H9 (cell line): ENCODE measurements at regions not wholly inside any gene's neighbourhood (a gene's known extent, or its start where the extent isn't known, plus 50 kb on each side); places are given as distances from the start of the nearest gene placed in this dataset.

ENCODE experiments used
- DNase-seq: peaks from one replicate; pipeline ENCODE4 v3.0.0-alpha.2; 2017
- H2AFZ ChIP-seq: one replicate; pipeline ENCODE4 v1.6.1; 2013; ENCODE audit warnings: mild to moderate bottlenecking, low read length, control low read depth, moderate library complexity
- H2AK5ac ChIP-seq: 2 replicates; pipeline ENCODE4 v1.6.1; 2013; ENCODE audit warnings: low read length, control low read depth, mixed read lengths; ENCODE audit not compliant: insufficient read length
- H2BK120ac ChIP-seq: one replicate; pipeline ENCODE4 v1.6.1; 2013; ENCODE audit warnings: low read depth, mild to moderate bottlenecking, low read length, control low read depth, inconsistent platforms; ENCODE audit not compliant: poor library complexity, severe bottlenecking
- H2BK12ac ChIP-seq: 2 replicates; pipeline ENCODE4 v1.6.1; 2013; ENCODE audit warnings: low read length, control low read depth, mixed read lengths, low read depth; ENCODE audit not compliant: insufficient read length
- H2BK15ac ChIP-seq: 2 replicates; pipeline ENCODE4 v1.6.1; 2013; ENCODE audit warnings: low read depth, low read length, control low read depth
- H2BK20ac ChIP-seq: one replicate; pipeline ENCODE4 v1.6.1; 2013; ENCODE audit warnings: low read depth, mild to moderate bottlenecking, low read length, control low read depth, inconsistent platforms; ENCODE audit not compliant: poor library complexity, severe bottlenecking
- H2BK5ac ChIP-seq: 2 replicates; pipeline ENCODE4 v1.6.1; 2013; ENCODE audit warnings: low read length, control low read depth, mixed read lengths; ENCODE audit not compliant: insufficient read length
- H3K14ac ChIP-seq: 2 replicates; pipeline ENCODE4 v1.6.1; 2013; ENCODE audit warnings: low read length, control low read depth; ENCODE audit not compliant: insufficient read depth
- H3K18ac ChIP-seq: 2 replicates; pipeline ENCODE4 v1.6.1; 2013; ENCODE audit warnings: low read depth, mild to moderate bottlenecking, mixed read lengths, low read length, control low read depth; ENCODE audit not compliant: insufficient read length
- H3K23ac ChIP-seq: 2 replicates; pipeline ENCODE4 v1.6.1; 2013; ENCODE audit warnings: low read length, control low read depth, mixed read lengths, low read depth; ENCODE audit not compliant: insufficient read length
- H3K23me2 ChIP-seq: 2 replicates; pipeline ENCODE4 v1.6.1; 2013; ENCODE audit warnings: low read depth, mild to moderate bottlenecking, mixed read lengths, low read length, control low read depth; ENCODE audit not compliant: insufficient read length, poor library complexity, severe bottlenecking
- H3K27ac ChIP-seq: 2 replicates; pipeline ENCODE4 v1.5.1; 2013; ENCODE audit warnings: low read length, control low read depth, mixed read lengths, low read depth; ENCODE audit not compliant: insufficient read length
- H3K27me3 ChIP-seq: 2 replicates; pipeline ENCODE4 v1.6.1; 2013; ENCODE audit warnings: low read length, control low read depth, inconsistent platforms; ENCODE audit not compliant: insufficient read depth
- H3K4ac ChIP-seq: 2 replicates; pipeline ENCODE4 v1.6.1; 2013; ENCODE audit warnings: low read depth, mild to moderate bottlenecking, control low read depth, inconsistent platforms, low read length, moderate library complexity
- H3K4me1 ChIP-seq: 2 replicates; pipeline ENCODE4 v1.6.1; 2013; ENCODE audit warnings: low read length, control low read depth, inconsistent platforms; ENCODE audit not compliant: insufficient read depth
- H3K4me2 ChIP-seq: 2 replicates; pipeline ENCODE4 v1.6.1; 2013; ENCODE audit warnings: low read length, control low read depth, mixed read lengths; ENCODE audit not compliant: insufficient read length, insufficient read depth
- H3K56ac ChIP-seq: 2 replicates; pipeline ENCODE4 v1.6.1; 2013; ENCODE audit warnings: low read depth, mild to moderate bottlenecking, mixed read lengths, low read length, control low read depth; ENCODE audit not compliant: insufficient read length
- H3K79me1 ChIP-seq: 2 replicates; pipeline ENCODE4 v1.6.1; 2013; ENCODE audit warnings: low read depth, mild to moderate bottlenecking, moderate library complexity, low read length, control low read depth, inconsistent platforms; ENCODE audit not compliant: insufficient read depth, poor library complexity, severe bottlenecking
- H3K79me2 ChIP-seq: 2 replicates; pipeline ENCODE4 v1.6.1; 2013; ENCODE audit warnings: low read length, control low read depth, inconsistent platforms; ENCODE audit not compliant: insufficient read depth
- H3K9ac ChIP-seq: 2 replicates; pipeline ENCODE4 v1.6.1; 2013; ENCODE audit warnings: low read length, control low read depth, mixed read lengths; ENCODE audit not compliant: insufficient read length; ENCODE audit errors: extremely low read depth
- H3K9me3 ChIP-seq: one replicate; pipeline ENCODE4 v1.6.1; 2013; ENCODE audit warnings: low read depth, low read length, inconsistent platforms; ENCODE audit not compliant: control insufficient read depth
- H3T11ph ChIP-seq: one replicate; pipeline ENCODE4 v1.6.1; 2013; ENCODE audit warnings: mild to moderate bottlenecking, low read length, control low read depth, inconsistent platforms
- H4K20me1 ChIP-seq: one replicate; pipeline ENCODE4 v1.6.1; 2013; ENCODE audit not compliant: control insufficient read depth, insufficient read length, insufficient read depth
- H4K5ac ChIP-seq: 2 replicates; pipeline ENCODE4 v1.6.1; 2013; ENCODE audit warnings: low read depth, mild to moderate bottlenecking, mixed read lengths, low read length, control low read depth; ENCODE audit not compliant: insufficient read length
- H4K8ac ChIP-seq: replicated peaks from 2 replicates; pipeline ENCODE4 v1.6.1; 2013; ENCODE audit warnings: low read length, control low read depth, mixed read lengths, low read depth; ENCODE audit not compliant: insufficient read length
- H4K91ac ChIP-seq: 2 replicates; pipeline ENCODE4 v1.6.1; 2013; ENCODE audit warnings: low read depth, mild to moderate bottlenecking, moderate library complexity, mixed read lengths, low read length, control low read depth; ENCODE audit not compliant: insufficient read length
- H3K27ac Mint-ChIP-seq, 3 experiments: 2 replicates in 2 of 3; 3 replicates in 1 of 3; pipeline ENCODE4 v1.8.0; 2020 to 2021; ENCODE audit warnings: mixed read lengths in 3 of 3, mild to moderate bottlenecking in 1 of 3, moderate library complexity in 1 of 3
- H3K27me3 Mint-ChIP-seq: 2 replicates; pipeline ENCODE4 v1.8.0; 2021; ENCODE audit warnings: low read depth, mild to moderate bottlenecking, moderate library complexity, mixed read lengths
- H3K36me3 Mint-ChIP-seq, 3 experiments: 2 replicates in 2 of 3; 3 replicates in 1 of 3; pipeline ENCODE4 v1.8.0; 2020 to 2021; ENCODE audit warnings: low read depth in 3 of 3, mixed read lengths in 3 of 3; ENCODE audit not compliant: insufficient read depth in 1 of 3
- H3K4me1 Mint-ChIP-seq, 2 experiments: 2 replicates each; pipeline ENCODE4 v1.8.0; 2020; ENCODE audit warnings: mixed read lengths in 2 of 2
- H3K4me3 Mint-ChIP-seq, 2 experiments: 2 replicates in 1 of 2; 3 replicates in 1 of 2; pipeline ENCODE4 v1.8.0; 2020 to 2021; ENCODE audit warnings: mild to moderate bottlenecking in 2 of 2, mixed read lengths in 2 of 2, moderate library complexity in 1 of 2
- H3K9me3 Mint-ChIP-seq, 2 experiments: 2 replicates in 1 of 2; 3 replicates in 1 of 2; pipeline ENCODE4 v1.8.0; 2020; ENCODE audit warnings: mild to moderate bottlenecking in 2 of 2, mixed read lengths in 2 of 2, moderate library complexity in 1 of 2
- TF ChIP-seq, protein P1 (sequence below): fragments of 200-600 bp; sonication (generic); conservative IDR thresholded peaks from 3 replicates; pipeline ENCODE4 v1.8.0; 2021; ENCODE audit warnings: antibody characterized with exemption, mild to moderate bottlenecking

GRCh38 chr3:159875116-159875515, 113.5 kb upstream of the IL12A start:
- Histone ChIP-seq H3K23ac (no peak overlapping the region), H2BK12ac (no peak overlapping the region), H3K56ac (no peak overlapping the region), H2BK5ac (no peak overlapping the region), H3K9ac (no peak overlapping the region), H2AFZ (no peak overlapping the region), H4K91ac (no peak overlapping the region), H4K20me1 (no peaks in the 10 kb centered on the region), H2AK5ac (no peak overlapping the region), H2BK120ac (no peak overlapping the region), H4K5ac (no peak overlapping the region), H3K4ac (no peak overlapping the region), H3K23me2 (no peaks in the 10 kb centered on the region), H2BK15ac (no peak overlapping the region), H3T11ph (no peak overlapping the region), H4K8ac (no peak overlapping the region), H3K79me2 (no peaks in the 10 kb centered on the region), H3K14ac (no peak overlapping the region), H3K9me3 (no peaks in the 10 kb centered on the region), H3K79me1 (no peaks in the 10 kb centered on the region), H3K27ac (no peak overlapping the region), H3K18ac (no peak overlapping the region), H2BK20ac (no peak overlapping the region), H3K4me1 (peaks cover 2% of the 10 kb centered on the region), H3K27me3 (no peaks in the 10 kb centered on the region), H3K4me2 (no peak overlapping the region)
- Mint-ChIP-seq H3K27ac (no peak overlapping the region), H3K4me3 (no peak overlapping the region), H3K9me3 (no peaks in the 10 kb centered on the region), H3K27me3 (no peaks in the 10 kb centered on the region), H3K36me3 (peaks cover 2 to 7% (median 3%) of the 10 kb centered on the region in 3 experiments; a peak in 4 of 7 replicates), H3K4me1 (peaks cover 16 to 18% of the 10 kb centered on the region in 2 experiments)
- TF ChIP-seq, protein P1, sequence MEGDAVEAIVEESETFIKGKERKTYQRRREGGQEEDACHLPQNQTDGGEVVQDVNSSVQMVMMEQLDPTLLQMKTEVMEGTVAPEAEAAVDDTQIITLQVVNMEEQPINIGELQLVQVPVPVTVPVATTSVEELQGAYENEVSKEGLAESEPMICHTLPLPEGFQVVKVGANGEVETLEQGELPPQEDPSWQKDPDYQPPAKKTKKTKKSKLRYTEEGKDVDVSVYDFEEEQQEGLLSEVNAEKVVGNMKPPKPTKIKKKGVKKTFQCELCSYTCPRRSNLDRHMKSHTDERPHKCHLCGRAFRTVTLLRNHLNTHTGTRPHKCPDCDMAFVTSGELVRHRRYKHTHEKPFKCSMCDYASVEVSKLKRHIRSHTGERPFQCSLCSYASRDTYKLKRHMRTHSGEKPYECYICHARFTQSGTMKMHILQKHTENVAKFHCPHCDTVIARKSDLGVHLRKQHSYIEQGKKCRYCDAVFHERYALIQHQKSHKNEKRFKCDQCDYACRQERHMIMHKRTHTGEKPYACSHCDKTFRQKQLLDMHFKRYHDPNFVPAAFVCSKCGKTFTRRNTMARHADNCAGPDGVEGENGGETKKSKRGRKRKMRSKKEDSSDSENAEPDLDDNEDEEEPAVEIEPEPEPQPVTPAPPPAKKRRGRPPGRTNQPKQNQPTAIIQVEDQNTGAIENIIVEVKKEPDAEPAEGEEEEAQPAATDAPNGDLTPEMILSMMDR, result no peak
- DNase-seq, result no peak
